Thoracic aorta (tissue), 2 donors: ENCODE measurements at regions not wholly inside any gene's neighbourhood (a gene's known extent, or its start where the extent isn't known, plus 50 kb on each side); places are given as distances from the start of the nearest gene placed in this dataset.

Experiments used
- ATAC-seq: fragments of 150-250 bp; one replicate; pipeline ENCODE4 v1.8.0; 2017; ENCODE audit warnings: low read depth; ENCODE audit not compliant: insufficient number of reproducible peaks, low FRiP score
- DNase-seq: peaks from one replicate; pipeline ENCODE4 v3.0.0-alpha.2; 2020; ENCODE audit warnings: low spot score
- H3K27ac ChIP-seq, 2 donors: fragments of 200-600 bp; sonication (generic); 1 replicate in 1 of 2; 2 replicates in 1 of 2; pipeline ENCODE4 v1.5.1; 2016; ENCODE audit warnings: mild to moderate bottlenecking in 2 of 2, moderate library complexity in 2 of 2
- H3K27me3 ChIP-seq: fragments of 200-600 bp; sonication (generic); replicated peaks from 2 replicates; pipeline ENCODE4 v1.6.0; 2016; ENCODE audit warnings: mild to moderate bottlenecking; ENCODE audit not compliant: insufficient read depth
- H3K36me3 ChIP-seq: fragments of 200-600 bp; sonication (generic); one replicate; pipeline ENCODE4 v1.5.1; 2016
- H3K4me1 ChIP-seq, 2 donors: fragments of 200-600 bp; sonication (generic); 1 replicate in 1 of 2; 2 replicates in 1 of 2; pipeline versions ENCODE4 v1.5.1 to v1.6.0; 2016; ENCODE audit warnings: low read depth in 2 of 2, mild to moderate bottlenecking in 1 of 2; ENCODE audit not compliant: control insufficient read depth in 1 of 2
- H3K4me3 ChIP-seq: fragments of 200-600 bp; sonication (generic); 2 replicates; pipeline ENCODE4 v1.5.1; 2016; ENCODE audit warnings: mild to moderate bottlenecking
- H3K9me3 ChIP-seq: fragments of 200-600 bp; sonication (generic); 2 replicates; pipeline ENCODE4 v1.5.1; 2016
- CTCF ChIP-seq: fragments of 200-600 bp; sonication (generic); IDR thresholded peaks from one replicate; pipeline ENCODE4 v1.5.1; 2019; ENCODE audit warnings: antibody characterized with exemption

DNA sequence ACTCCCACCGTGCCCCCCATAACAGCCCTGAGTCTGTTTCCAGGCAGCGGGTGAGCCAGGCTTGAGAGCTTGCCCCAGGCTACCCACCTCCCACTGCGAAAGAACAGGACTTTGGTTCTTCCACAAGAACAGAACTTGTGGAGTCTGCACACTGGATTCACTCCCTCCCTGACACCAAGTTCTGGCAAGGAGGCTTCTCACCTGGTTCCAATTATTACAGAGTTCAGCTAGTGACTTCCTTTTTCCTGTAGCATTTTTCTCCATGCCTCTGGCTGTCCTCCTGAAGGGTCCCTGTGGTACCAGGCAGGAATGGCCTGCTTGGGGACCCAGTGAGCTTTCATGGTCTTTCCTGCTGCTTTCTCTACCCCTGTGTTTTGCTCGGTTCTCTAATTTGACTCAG, 208.6 kb upstream of the SFRP2 start:
- no peak for TF ChIP-seq CTCF
- Histone ChIP-seq H3K36me3 (no peaks in the 10 kb centered on the region), H3K27me3 (no peaks in the 10 kb centered on the region), H3K27ac (no peak overlapping the region), H3K4me3 (no peak overlapping the region), H3K9me3 (no peaks in the 10 kb centered on the region), H3K4me1 (no peaks in the 10 kb centered on the region)
- DNase-seq (no peak), ATAC-seq (no peak)

DNA sequence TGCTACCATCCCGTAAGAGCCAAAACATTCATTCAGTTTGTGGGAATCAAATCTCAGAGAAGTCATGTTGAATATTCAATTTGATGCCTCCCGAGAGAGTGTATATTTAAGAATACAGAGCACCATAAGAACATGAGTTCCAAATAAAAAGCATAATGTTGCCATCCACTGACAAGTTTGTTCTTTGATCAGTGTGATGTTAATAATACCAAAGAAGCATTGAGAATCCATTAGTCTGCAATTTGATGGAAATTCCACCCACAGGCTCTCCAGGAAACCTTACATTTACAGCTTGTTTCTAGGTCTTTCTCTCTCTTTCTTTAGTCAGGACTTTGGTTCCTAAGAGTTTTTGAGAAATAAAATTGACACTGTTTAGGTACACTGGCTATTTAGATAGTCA, 200.6 kb upstream of the SFRP2 start:
- H3K36me3 ChIP-seq, result no peaks in the 10 kb centered on the region
- H3K4me1 ChIP-seq, result no peaks in the 10 kb centered on the region
- H3K27ac ChIP-seq, result no peak overlapping the region
- no peak for DNase-seq
- no peak for ATAC-seq
- no peaks in the 10 kb centered on the region for H3K9me3 ChIP-seq
- H3K27me3 ChIP-seq, result no peaks in the 10 kb centered on the region
- H3K4me3 ChIP-seq, result no peak overlapping the region
- TF ChIP-seq CTCF, result no peak

- Histone ChIP-seq H3K36me3 (no peaks in the 10 kb centered on the region), H3K27ac (no peak overlapping the region), H3K4me3 (no peak overlapping the region), H3K9me3 (no peaks in the 10 kb centered on the region), H3K27me3 (no peaks in the 10 kb centered on the region), H3K4me1 (no peaks in the 10 kb centered on the region)
- TF ChIP-seq CTCF, result no peak
- ATAC-seq, result no peak
- no peak for DNase-seq
Measured at GRCh38 chr4:153988492-153989363, 199.8 kb upstream of the SFRP2 start.

DNA sequence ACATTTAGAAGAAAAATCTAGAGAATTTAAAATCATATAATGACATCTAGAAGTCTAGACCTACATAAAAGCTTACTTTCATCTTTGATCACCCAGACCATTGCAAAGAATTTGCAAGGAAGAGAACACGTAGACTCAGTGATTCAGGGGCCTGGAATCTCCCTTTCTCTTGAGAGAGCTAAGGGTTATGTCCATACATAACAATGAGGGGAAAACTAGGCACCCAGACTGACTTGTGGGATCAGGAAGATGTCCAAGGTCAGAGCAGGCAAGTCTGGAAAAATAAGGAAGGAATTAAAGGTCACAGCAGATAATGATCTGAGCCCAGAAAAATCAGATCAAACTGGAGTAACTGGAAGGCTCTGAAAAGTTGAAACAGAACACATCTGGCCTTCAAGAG, 198.4 kb upstream of the SFRP2 start:
- no peaks in the 10 kb centered on the region for H3K4me1 ChIP-seq
- H3K9me3 ChIP-seq, result no peaks in the 10 kb centered on the region
- TF ChIP-seq CTCF, result no peak
- H3K27me3 ChIP-seq, result no peaks in the 10 kb centered on the region
- ATAC-seq (no peak), DNase-seq (no peak)
- no peaks in the 10 kb centered on the region for H3K36me3 ChIP-seq
- no peak overlapping the region for H3K27ac ChIP-seq
- no peak overlapping the region for H3K4me3 ChIP-seq

DNA sequence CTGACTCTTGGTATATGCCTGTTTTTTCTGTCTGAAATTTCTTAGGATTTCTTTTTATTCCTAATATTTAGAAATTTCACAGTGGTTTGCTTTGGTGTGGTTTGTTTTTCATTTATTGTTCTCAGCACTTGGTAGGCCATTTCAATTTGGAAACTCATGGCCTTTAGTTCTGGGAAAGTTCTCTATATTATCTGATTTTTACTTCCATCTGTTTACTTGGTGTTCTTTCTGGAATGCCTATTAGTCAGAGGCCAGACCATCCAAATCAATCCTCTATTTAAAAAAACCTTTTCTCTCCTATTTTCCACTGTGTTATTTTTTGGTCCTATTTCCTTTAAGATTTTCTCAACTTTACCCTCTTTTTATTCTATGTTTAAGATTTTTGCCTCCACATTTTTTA, 188.1 kb upstream of the SFRP2 start:
- H3K4me1 ChIP-seq, result no peaks in the 10 kb centered on the region
- H3K27me3 ChIP-seq, result no peaks in the 10 kb centered on the region
- DNase-seq, result no peak
- H3K9me3 ChIP-seq, result peaks cover 5% of the 10 kb centered on the region
- no peak overlapping the region for H3K4me3 ChIP-seq
- ATAC-seq, result no peak
- H3K27ac ChIP-seq, result no peak overlapping the region
- no peaks in the 10 kb centered on the region for H3K36me3 ChIP-seq
- no peak for TF ChIP-seq CTCF
